DMS 273 (cell line): ENCODE measurements at regions not wholly inside any gene's neighbourhood (a gene's known extent, or its start where the extent isn't known, plus 50 kb on each side); places are given as distances from the start of the nearest gene placed in this dataset.
"Not testable (repeated sequence)": the region's sequence is repeated elsewhere in the genome, so short reads cannot be mapped to it uniquely, and the experiment has no call there.

Experiments
- DNase-seq: peaks from one replicate; lab custom pipeline; 2025; ENCODE audit not compliant: unreplicated experiment; lab: John Stamatoyannopoulos, UW

- DNase-seq: no peak
Measured at GRCh38 chr11:92594251-92594650, 369.6 kb downstream of the FAT3 start.

GRCh38 chr11:92595052-92595451 lies 370.4 kb downstream of the FAT3 start:
- DNase-seq: no peak

GRCh38 chr11:92596596-92597317 lies 372.1 kb downstream of the FAT3 start:
- DNase-seq: no peak

- DNase-seq: no peak
Measured at GRCh38 chr11:92601048-92601447, 368.4 kb upstream of the MTNR1B start.

- no peak for DNase-seq
Measured at GRCh38 chr11:92605667-92606066, 363.8 kb upstream of the MTNR1B start.

- no peak for DNase-seq
Measured at GRCh38 chr11:92607969-92608722, 361.3 kb upstream of the MTNR1B start.

- DNase-seq: no peak
Measured at GRCh38 chr11:92611157-92611556, 358.3 kb upstream of the MTNR1B start.

GRCh38 chr11:92618020-92618419 lies 351.4 kb upstream of the MTNR1B start:
- not testable (repeated sequence) for DNase-seq

- no peak for DNase-seq
Measured at GRCh38 chr11:92623055-92623454, 346.4 kb upstream of the MTNR1B start.

GRCh38 chr11:92625894-92626293 lies 343.6 kb upstream of the MTNR1B start:
- DNase-seq: no peak

- no peak for DNase-seq
Measured at GRCh38 chr11:92626624-92627023, 342.8 kb upstream of the MTNR1B start.

GRCh38 chr11:92627615-92628256 lies 341.7 kb upstream of the MTNR1B start:
- DNase-seq: no peak

GRCh38 chr11:92628401-92629292 lies 340.8 kb upstream of the MTNR1B start:
- DNase-seq: no peak

GRCh38 chr11:92632495-92632894 lies 337.0 kb upstream of the MTNR1B start:
- no peak for DNase-seq

- no peak for DNase-seq
Measured at GRCh38 chr11:92633820-92634219, 335.6 kb upstream of the MTNR1B start.

- DNase-seq: no peak
Measured at GRCh38 chr11:92636543-92637188, 332.8 kb upstream of the MTNR1B start.

- no peak for DNase-seq
Measured at GRCh38 chr11:92638678-92639077, 330.8 kb upstream of the MTNR1B start.

- DNase-seq: peak; percentile 4
Measured at GRCh38 chr11:92642177-92642931, 327.1 kb upstream of the MTNR1B start.

GRCh38 chr11:92643827-92644226 lies 325.6 kb upstream of the MTNR1B start:
- no peak for DNase-seq
